PC-3 (cell line): ENCODE measurements at regions not wholly inside any gene's neighbourhood (a gene's known extent, or its start where the extent isn't known, plus 50 kb on each side); places are given as distances from the start of the nearest gene placed in this dataset.

Experiments
- ATAC-seq: fragments of 200-7000 bp; cut with Tn5 transposase; 2 replicates; pipeline ENCODE4 v1.9.1; 2020; ENCODE audit warnings: mild to moderate bottlenecking, moderate library complexity
- BruUV-seq: library from RNA; stranded (reverse); fragments of 400-500 nt; replicated peaks from 2 replicates; lab custom pipeline; 2021; lab: Mats Ljungman, UMichigan
- CTCF ChIA-PET: fragments of 300-600 bp; sonication (Branson Sonifier 250); formaldehyde crosslinking; loops from one replicate; lab custom pipeline; 2022; ENCODE audit warnings: antibody characterized with exemption; lab: Charles Lee
- POLR2A ChIA-PET: fragments of 300-600 bp; sonication (Branson Sonifier 250); formaldehyde crosslinking; loops from one replicate; lab custom pipeline; 2022; ENCODE audit warnings: antibody characterized with exemption; ENCODE audit not compliant: unreplicated experiment; lab: Charles Lee
- DNase-seq: peaks from one replicate; pipeline ENCODE4 v3.0.0-alpha.2; 2015
- H2AFZ ChIP-seq: fragments of 300-600 bp; sonication (generic); 2 replicates; pipeline ENCODE4 v1.6.0; 2016; ENCODE audit warnings: antibody characterized with exemption, low read length
- H3F3A ChIP-seq: fragments of 300-600 bp; sonication (generic); one replicate; pipeline ENCODE4 v1.6.0; 2017; ENCODE audit warnings: antibody characterized with exemption, low read length, control low read depth, mild to moderate bottlenecking; ENCODE audit not compliant: unreplicated experiment
- H3K27ac ChIP-seq: fragments of 300-600 bp; sonication (generic); 2 replicates; pipeline ENCODE4 v1.5.1; 2016; ENCODE audit warnings: mild to moderate bottlenecking, low read length
- H3K27me3 ChIP-seq: fragments of 300-600 bp; sonication (generic); 2 replicates; pipeline ENCODE4 v1.6.1; 2016; ENCODE audit warnings: low read length, mixed read lengths
- H3K36me3 ChIP-seq: fragments of 300-600 bp; sonication (generic); 2 replicates; pipeline ENCODE4 v1.6.1; 2016; ENCODE audit warnings: low read depth, mixed run types, low read length, mixed read lengths
- H3K4me1 ChIP-seq: fragments of 300-600 bp; sonication (generic); 2 replicates; pipeline ENCODE4 v1.5.1; 2016; ENCODE audit warnings: low read length; ENCODE audit not compliant: insufficient read depth
- H3K4me2 ChIP-seq: fragments of 300-600 bp; sonication (generic); 2 replicates; pipeline ENCODE4 v1.6.0; 2016; ENCODE audit warnings: low read length
- H3K4me3 ChIP-seq: fragments of 300-600 bp; sonication (generic); 2 replicates; pipeline ENCODE4 v1.5.1; 2016; ENCODE audit warnings: mild to moderate bottlenecking, low read length, mixed read lengths
- H3K79me2 ChIP-seq: fragments of 300-600 bp; sonication (generic); 2 replicates; pipeline ENCODE4 v1.6.1; 2017; ENCODE audit warnings: low read length, mixed read lengths
- H3K9ac ChIP-seq: fragments of 300-600 bp; sonication (generic); 2 replicates; pipeline ENCODE4 v1.6.0; 2016; ENCODE audit warnings: mild to moderate bottlenecking, low read length
- H3K9me2 ChIP-seq: fragments of 300-600 bp; sonication (generic); replicated peaks from 2 replicates; pipeline ENCODE4 v1.6.1; 2016; ENCODE audit warnings: mixed run types, low read length, mixed read lengths
- H3K9me3 ChIP-seq: fragments of 300-600 bp; sonication (generic); 2 replicates; pipeline ENCODE4 v1.6.1; 2016; ENCODE audit warnings: low read length, mixed read lengths
- H4K20me1 ChIP-seq: fragments of 300-600 bp; sonication (generic); 2 replicates; pipeline ENCODE4 v1.6.1; 2016; ENCODE audit warnings: low read length, mixed read lengths
- CTCF ChIP-seq: fragments of 300-600 bp; sonication (generic); conservative IDR thresholded peaks from 2 replicates; pipeline ENCODE4 v1.5.1; 2017; ENCODE audit warnings: antibody characterized with exemption, low read depth, mild to moderate bottlenecking, low read length
- EZH2 ChIP-seq: fragments of 300-600 bp; sonication (generic); IDR thresholded peaks from one replicate; pipeline ENCODE4 v1.6.1; 2017; ENCODE audit warnings: antibody characterized with exemption, mild to moderate bottlenecking, low read length; ENCODE audit not compliant: unreplicated experiment
- EZH2phosphoT487 ChIP-seq: fragments of 300-600 bp; sonication (generic); IDR thresholded peaks from 2 replicates; pipeline ENCODE4 v1.6.1; 2018; ENCODE audit warnings: mild to moderate bottlenecking, antibody characterized with exemption, low read length, borderline replicate concordance
- intact Hi-C: fragments of 100-400 bp; cut with micrococcal nuclease; formaldehyde crosslinking; loops from 2 replicates; pipeline ENCODE4 v1.9.0; 2023

GRCh38 chr10:26359670-26360069 lies 78.5 kb upstream of the APBB1IP start:
- Histone ChIP-seq H3K9ac (no peak overlapping the region), H2AFZ (no peak overlapping the region), H4K20me1 (no peaks in the 10 kb centered on the region), H3K9me2 (no peaks in the 10 kb centered on the region), H3K9me3 (no peaks in the 10 kb centered on the region), H3K4me2 (no peak overlapping the region), H3K27me3 (0 out of 2 replicates have a peak, but pooled peaks cover 2% of the 10 kb centered on the region), H3K27ac (no peak overlapping the region), H3F3A (no peaks in the 10 kb centered on the region), H3K4me3 (no peak overlapping the region), H3K79me2 (no peaks in the 10 kb centered on the region), H3K4me1 (no peaks in the 10 kb centered on the region), H3K36me3 (no peaks in the 10 kb centered on the region)
- ATAC-seq = no peak
- no TSS peak for BruUV-seq
- ChIA-PET CTCF (no interaction called here), POLR2A (no interaction called here)
- DNase-seq = no peak
- TF ChIP-seq EZH2phosphoT487 (no peak), EZH2 (no peak), CTCF (no peak)
- intact Hi-C loops = no loop called here

GRCh38 chr10:26361351-26361750 lies 76.8 kb upstream of the APBB1IP start:
- Histone ChIP-seq H3K9me3 (no peaks in the 10 kb centered on the region), H3K27me3 (0 out of 2 replicates have a peak, but pooled peaks cover 2% of the 10 kb centered on the region), H3K79me2 (no peaks in the 10 kb centered on the region), H2AFZ (no peak overlapping the region), H3F3A (no peaks in the 10 kb centered on the region), H3K27ac (no peak overlapping the region), H4K20me1 (no peaks in the 10 kb centered on the region), H3K4me1 (no peaks in the 10 kb centered on the region), H3K9me2 (no peaks in the 10 kb centered on the region), H3K4me3 (no peak overlapping the region), H3K4me2 (no peak overlapping the region), H3K9ac (no peak overlapping the region), H3K36me3 (no peaks in the 10 kb centered on the region)
- ChIA-PET POLR2A (no interaction called here), CTCF (no interaction called here)
- no TSS peak for BruUV-seq
- intact Hi-C loops = no loop called here
- DNase-seq = no peak
- ATAC-seq = no peak
- TF ChIP-seq EZH2 = no peak
- no peak for TF ChIP-seq EZH2phosphoT487
- TF ChIP-seq CTCF = no peak

GRCh38 chr10:26361971-26362370 lies 76.2 kb upstream of the APBB1IP start:
- Histone ChIP-seq H2AFZ (no peak overlapping the region), H3K27ac (no peak overlapping the region), H3K79me2 (no peaks in the 10 kb centered on the region), H3K36me3 (no peaks in the 10 kb centered on the region), H3K9me3 (no peaks in the 10 kb centered on the region), H3K4me3 (no peak overlapping the region), H3K4me1 (no peaks in the 10 kb centered on the region), H3K27me3 (0 out of 2 replicates have a peak, but pooled peaks cover 2% of the 10 kb centered on the region), H3K9me2 (no peaks in the 10 kb centered on the region), H3K4me2 (no peak overlapping the region), H4K20me1 (no peaks in the 10 kb centered on the region), H3K9ac (no peak overlapping the region), H3F3A (no peaks in the 10 kb centered on the region)
- ChIA-PET POLR2A (no interaction called here), CTCF (no interaction called here)
- DNase-seq (no peak), ATAC-seq (no peak)
- BruUV-seq = no TSS peak
- TF ChIP-seq EZH2 (no peak), EZH2phosphoT487 (no peak), CTCF (no peak)
- intact Hi-C loops = no loop called here
